ENCODE measurements at regions not wholly inside any gene's neighbourhood (a gene's known extent, or its start where the extent isn't known, plus 50 kb on each side); places are given as distances from the start of the nearest gene placed in this dataset.

- TF ChIP-seq CTCF (tag by site-specific recombination; IDR thresholded peaks at IDR 0.05) = no peak
- TF ChIP-seq PRDM1 (tag by site-specific recombination; IDR thresholded peaks at IDR 0.05) = no peak
- TF ChIP-seq, protein P1, sequence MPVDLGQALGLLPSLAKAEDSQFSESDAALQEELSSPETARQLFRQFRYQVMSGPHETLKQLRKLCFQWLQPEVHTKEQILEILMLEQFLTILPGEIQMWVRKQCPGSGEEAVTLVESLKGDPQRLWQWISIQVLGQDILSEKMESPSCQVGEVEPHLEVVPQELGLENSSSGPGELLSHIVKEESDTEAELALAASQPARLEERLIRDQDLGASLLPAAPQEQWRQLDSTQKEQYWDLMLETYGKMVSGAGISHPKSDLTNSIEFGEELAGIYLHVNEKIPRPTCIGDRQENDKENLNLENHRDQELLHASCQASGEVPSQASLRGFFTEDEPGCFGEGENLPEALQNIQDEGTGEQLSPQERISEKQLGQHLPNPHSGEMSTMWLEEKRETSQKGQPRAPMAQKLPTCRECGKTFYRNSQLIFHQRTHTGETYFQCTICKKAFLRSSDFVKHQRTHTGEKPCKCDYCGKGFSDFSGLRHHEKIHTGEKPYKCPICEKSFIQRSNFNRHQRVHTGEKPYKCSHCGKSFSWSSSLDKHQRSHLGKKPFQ (tag by site-specific recombination; IDR thresholded peaks at IDR 0.05) = no peak
- TF ChIP-seq ZNF23 (tag by site-specific recombination; IDR thresholded peaks at IDR 0.05; ENCODE audit: borderline replicate concordance) = no peak
- TF ChIP-seq, protein P2, sequence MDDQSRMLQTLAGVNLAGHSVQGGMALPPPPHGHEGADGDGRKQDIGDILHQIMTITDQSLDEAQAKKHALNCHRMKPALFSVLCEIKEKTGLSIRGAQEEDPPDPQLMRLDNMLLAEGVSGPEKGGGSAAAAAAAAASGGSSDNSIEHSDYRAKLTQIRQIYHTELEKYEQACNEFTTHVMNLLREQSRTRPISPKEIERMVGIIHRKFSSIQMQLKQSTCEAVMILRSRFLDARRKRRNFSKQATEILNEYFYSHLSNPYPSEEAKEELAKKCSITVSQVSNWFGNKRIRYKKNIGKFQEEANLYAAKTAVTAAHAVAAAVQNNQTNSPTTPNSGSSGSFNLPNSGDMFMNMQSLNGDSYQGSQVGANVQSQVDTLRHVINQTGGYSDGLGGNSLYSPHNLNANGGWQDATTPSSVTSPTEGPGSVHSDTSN (CRISPR knock-in tag; IDR thresholded peaks at IDR 0.05) = no peak
- TF ChIP-seq ZBTB21 (tag by site-specific recombination; IDR thresholded peaks at IDR 0.05) = no peak
- TF ChIP-seq ZFP37 (tag by site-specific recombination; IDR thresholded peaks at IDR 0.05) = no peak
- no peak for TF ChIP-seq ZBTB17 (tag by site-specific recombination; IDR thresholded peaks at IDR 0.05)
Measured at GRCh38 chr11:30760345-30760744, 174.2 kb upstream of the MPPED2 start.

Measured in HEK293 (cell line).